Osteocyte (in vitro differentiated cells): ENCODE measurements at regions not wholly inside any gene's neighbourhood (a gene's known extent, or its start where the extent isn't known, plus 50 kb on each side); places are given as distances from the start of the nearest gene placed in this dataset.

Experiments
- DNase-seq: peaks from one replicate; pipeline ENCODE4 v3.0.0; 2021; ENCODE audit warnings: mixed read lengths; ENCODE audit not compliant: unreplicated experiment; ENCODE audit errors: extremely low spot score
- H3K27ac Mint-ChIP-seq: one replicate; pipeline ENCODE4 v1.8.0; 2021; ENCODE audit warnings: mild to moderate bottlenecking, mixed read lengths; ENCODE audit not compliant: unreplicated experiment
- H3K27me3 Mint-ChIP-seq: one replicate; pipeline ENCODE4 v1.8.0; 2021; ENCODE audit warnings: mixed read lengths; ENCODE audit not compliant: unreplicated experiment
- H3K36me3 Mint-ChIP-seq: one replicate; pipeline ENCODE4 v1.8.0; 2021; ENCODE audit warnings: mixed read lengths; ENCODE audit not compliant: unreplicated experiment
- H3K4me1 Mint-ChIP-seq: one replicate; pipeline ENCODE4 v1.8.0; 2021; ENCODE audit warnings: mixed read lengths; ENCODE audit not compliant: unreplicated experiment
- H3K4me3 Mint-ChIP-seq: one replicate; pipeline ENCODE4 v1.8.0; 2021; ENCODE audit warnings: mild to moderate bottlenecking, moderate library complexity, mixed read lengths; ENCODE audit not compliant: unreplicated experiment
- H3K9me3 Mint-ChIP-seq: one replicate; pipeline ENCODE4 v1.8.0; 2021; ENCODE audit warnings: mixed read lengths; ENCODE audit not compliant: unreplicated experiment
- TF ChIP-seq, protein P1 (sequence below): fragments of 200-600 bp; sonication (generic); IDR thresholded peaks from 2 replicates; pipeline ENCODE4 v1.5.0; 2021; ENCODE audit warnings: antibody characterized with exemption, mild to moderate bottlenecking, moderate library complexity

- Mint-ChIP-seq H3K27ac (no peak overlapping the region), H3K36me3 (no peaks in the 10 kb centered on the region), H3K4me3 (no peak overlapping the region), H3K27me3 (no peaks in the 10 kb centered on the region), H3K4me1 (no peaks in the 10 kb centered on the region), H3K9me3 (peaks cover 7% of the 10 kb centered on the region)
- DNase-seq = no peak
- TF ChIP-seq, protein P1, sequence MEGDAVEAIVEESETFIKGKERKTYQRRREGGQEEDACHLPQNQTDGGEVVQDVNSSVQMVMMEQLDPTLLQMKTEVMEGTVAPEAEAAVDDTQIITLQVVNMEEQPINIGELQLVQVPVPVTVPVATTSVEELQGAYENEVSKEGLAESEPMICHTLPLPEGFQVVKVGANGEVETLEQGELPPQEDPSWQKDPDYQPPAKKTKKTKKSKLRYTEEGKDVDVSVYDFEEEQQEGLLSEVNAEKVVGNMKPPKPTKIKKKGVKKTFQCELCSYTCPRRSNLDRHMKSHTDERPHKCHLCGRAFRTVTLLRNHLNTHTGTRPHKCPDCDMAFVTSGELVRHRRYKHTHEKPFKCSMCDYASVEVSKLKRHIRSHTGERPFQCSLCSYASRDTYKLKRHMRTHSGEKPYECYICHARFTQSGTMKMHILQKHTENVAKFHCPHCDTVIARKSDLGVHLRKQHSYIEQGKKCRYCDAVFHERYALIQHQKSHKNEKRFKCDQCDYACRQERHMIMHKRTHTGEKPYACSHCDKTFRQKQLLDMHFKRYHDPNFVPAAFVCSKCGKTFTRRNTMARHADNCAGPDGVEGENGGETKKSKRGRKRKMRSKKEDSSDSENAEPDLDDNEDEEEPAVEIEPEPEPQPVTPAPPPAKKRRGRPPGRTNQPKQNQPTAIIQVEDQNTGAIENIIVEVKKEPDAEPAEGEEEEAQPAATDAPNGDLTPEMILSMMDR = no peak
Observed at GRCh38 chr20:52895701-52896100, 76.5 kb upstream of the TSHZ2 start.

DNA sequence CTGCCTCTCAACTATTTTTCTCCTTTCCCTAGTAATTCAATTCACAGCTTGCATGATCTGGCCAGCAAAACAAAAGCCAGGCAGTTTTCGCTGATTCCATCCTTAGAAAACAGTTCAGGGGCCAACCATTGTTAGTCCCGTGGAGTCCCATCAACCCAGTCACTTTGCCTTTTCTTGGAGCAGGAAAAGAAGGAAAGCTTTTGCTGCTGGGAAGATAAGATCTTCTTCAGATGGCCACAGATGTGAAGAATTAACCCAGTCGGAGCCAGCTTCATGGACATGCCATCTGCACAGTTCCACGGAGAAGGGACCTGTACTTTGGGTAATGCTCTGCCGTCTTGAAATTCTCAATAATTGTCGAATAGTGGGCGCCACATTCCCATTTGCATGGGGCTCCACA is 76.9 kb upstream of the TSHZ2 start:
- DNase-seq = no peak
- Mint-ChIP-seq H3K9me3 (peaks cover 7% of the 10 kb centered on the region), H3K36me3 (no peaks in the 10 kb centered on the region), H3K27ac (no peak overlapping the region), H3K4me3 (no peak overlapping the region), H3K27me3 (no peaks in the 10 kb centered on the region), H3K4me1 (no peaks in the 10 kb centered on the region)
- TF ChIP-seq, protein P1 = no peak

GRCh38 chr20:52893498-52893897 is 78.7 kb upstream of the TSHZ2 start:
- Mint-ChIP-seq H3K9me3 (peaks cover 16% of the 10 kb centered on the region), H3K27me3 (no peaks in the 10 kb centered on the region), H3K4me1 (no peaks in the 10 kb centered on the region), H3K36me3 (no peaks in the 10 kb centered on the region), H3K27ac (no peak overlapping the region), H3K4me3 (no peak overlapping the region)
- TF ChIP-seq, protein P1 = no peak
- DNase-seq = no peak

DNA sequence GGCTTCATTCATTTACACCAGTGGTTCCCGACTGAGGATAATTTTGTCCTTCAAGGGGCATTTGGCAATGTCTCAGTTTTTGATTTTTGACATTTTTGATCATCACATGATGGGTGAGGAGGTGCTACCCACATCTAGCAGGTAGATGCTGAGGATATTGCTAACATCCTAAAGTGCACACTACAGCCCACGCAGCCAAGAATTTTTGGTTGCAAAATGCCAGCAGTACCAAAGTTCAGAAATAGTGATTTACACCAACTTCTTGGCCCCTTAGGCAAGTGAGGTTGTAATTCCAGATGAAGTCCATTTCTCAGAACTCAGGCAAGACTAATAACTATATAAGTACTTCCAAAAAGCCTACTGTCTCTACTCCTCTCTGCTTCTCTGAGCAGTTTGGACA is 80.1 kb upstream of the TSHZ2 start:
- H3K36me3 Mint-ChIP-seq = no peaks in the 10 kb centered on the region
- TF ChIP-seq, protein P1 = no peak
- H3K4me1 Mint-ChIP-seq = no peaks in the 10 kb centered on the region

GRCh38 chr20:52890130-52890529 is 82.0 kb upstream of the TSHZ2 start:
- no peak for DNase-seq
- TF ChIP-seq, protein P1 = no peak
- Mint-ChIP-seq H3K4me1 (no peaks in the 10 kb centered on the region), H3K27me3 (no peaks in the 10 kb centered on the region), H3K9me3 (peaks cover 27% of the 10 kb centered on the region), H3K36me3 (no peaks in the 10 kb centered on the region), H3K4me3 (no peak overlapping the region), H3K27ac (no peak overlapping the region)

More for the DNA sequence above, 80.1 kb upstream of the TSHZ2 start:
- Mint-ChIP-seq H3K27ac (no peak overlapping the region), H3K27me3 (no peaks in the 10 kb centered on the region), H3K4me3 (no peak overlapping the region), H3K9me3 (peaks cover 22% of the 10 kb centered on the region)
- no peak for DNase-seq
